HCT116 (cell line): ENCODE measurements at regions not wholly inside any gene's neighbourhood (a gene's known extent, or its start where the extent isn't known, plus 50 kb on each side); places are given as distances from the start of the nearest gene placed in this dataset.

Experiments used
- ATAC-seq: fragments of 200-7000 bp; cut with Tn5 transposase; 2 replicates; pipeline ENCODE4 v1.9.1; 2020; ENCODE audit warnings: mild to moderate bottlenecking, moderate library complexity
- BruUV-seq: library from RNA; stranded (reverse); fragments of 400-500 nt; replicated peaks from 2 replicates; lab custom pipeline; 2021; lab: Mats Ljungman, UMichigan
- CTCF ChIA-PET: fragments of 300-600 bp; sonication (Branson Sonifier 250); formaldehyde crosslinking; loops from one replicate; lab custom pipeline; 2021; ENCODE audit warnings: antibody characterized with exemption; lab: Charles Lee
- POLR2A ChIA-PET: fragments of 300-600, 350-600 bp; sonication (Branson Sonifier 250); formaldehyde crosslinking; loops from one replicate; lab custom pipeline; 2021; ENCODE audit warnings: antibody characterized with exemption; lab: Charles Lee
- RAD21 ChIA-PET, 2 experiments: fragments of 300-600 bp; sonication (Branson Sonifier 250); formaldehyde crosslinking; loops; one replicate each; lab custom pipeline; 2023; ENCODE audit warnings: low total read pairs in 2 of 2; ENCODE audit not compliant: uncharacterized antibody in 2 of 2, unreplicated experiment in 2 of 2, low non-redundant PET in 1 of 2; lab: Charles Lee
- DNase-seq: peaks from one replicate; pipeline ENCODE4 v3.0.0-alpha.2; 2010; ENCODE audit warnings: low read depth, low spot score
- H2AFZ ChIP-seq: fragments of 200-600 bp; shearing (Covaris generic), sonication (generic); 2 replicates; pipeline ENCODE4 v1.6.1; 2017; ENCODE audit warnings: low read depth, mixed run types, mixed read lengths, antibody characterized with exemption, low read length; ENCODE audit not compliant: poor library complexity, severe bottlenecking
- H3K27ac ChIP-seq: 2 replicates; pipeline ENCODE4 v1.5.1; 2012; ENCODE audit warnings: low read depth, low read length
- H3K27me3 ChIP-seq: fragments of 200-600 bp; sonication (generic); 2 replicates; pipeline ENCODE4 v1.6.1; 2016; ENCODE audit warnings: mixed run types, low read length, mixed read lengths; ENCODE audit not compliant: insufficient read depth
- H3K36me3 ChIP-seq, 2 experiments: fragments of 200-500 bp in 1 of 2; fragments of 200-600 bp in 1 of 2; sonication (Bioruptor generic) in 1 of 2; sonication (generic) in 1 of 2; 2 replicates each; pipeline versions ENCODE4 v1.5.1 to v1.6.1; 2014 to 2016; ENCODE audit warnings: low read length in 2 of 2, inconsistent platforms in 1 of 2, mixed read lengths in 1 of 2, mixed run types in 1 of 2; ENCODE audit not compliant: insufficient read depth in 2 of 2, control insufficient read depth in 1 of 2
- H3K4me1 ChIP-seq, 2 experiments: fragments of 200-600 bp in 1 of 2; sonication (generic) in 1 of 2; 2 replicates each; pipeline versions ENCODE4 v1.5.1 to v1.6.1; 2012 to 2017; ENCODE audit warnings: low read length in 2 of 2, inconsistent platforms in 1 of 2, mild to moderate bottlenecking in 1 of 2, mixed read lengths in 1 of 2, mixed run types in 1 of 2, moderate library complexity in 1 of 2; ENCODE audit not compliant: insufficient read depth in 2 of 2, control insufficient read depth in 1 of 2
- H3K4me2 ChIP-seq: fragments of 200-600 bp; sonication (generic); 2 replicates; pipeline ENCODE4 v1.6.1; 2017; ENCODE audit warnings: mixed run types, low read length, mixed read lengths
- H3K4me3 ChIP-seq, 2 experiments: fragments of 200-600 bp in 1 of 2; sonication (generic) in 1 of 2; replicated peaks in 1 of 2; 2 replicates each; pipeline ENCODE4 v1.5.1; 2011 to 2016; ENCODE audit warnings: low read length in 2 of 2, control low read depth in 1 of 2, low read depth in 1 of 2, mild to moderate bottlenecking in 1 of 2, mixed read lengths in 1 of 2, mixed run types in 1 of 2
- H3K79me2 ChIP-seq: fragments of 200-600 bp; sonication (generic); 2 replicates; pipeline ENCODE4 v1.6.1; 2017; ENCODE audit warnings: mild to moderate bottlenecking, mixed run types, low read length, moderate library complexity, mixed read lengths; ENCODE audit not compliant: insufficient read depth
- H3K9ac ChIP-seq: fragments of 200-600 bp; sonication (generic); 2 replicates; pipeline ENCODE4 v1.6.1; 2016; ENCODE audit warnings: low read length, mixed read lengths
- H3K9me2 ChIP-seq: fragments of 200-600 bp; sonication (generic), shearing (Covaris generic); 2 replicates; pipeline ENCODE4 v1.6.1; 2017; ENCODE audit warnings: mixed run types, mild to moderate bottlenecking, moderate library complexity; ENCODE audit not compliant: insufficient read depth
- H3K9me3 ChIP-seq, 2 experiments: fragments of 200-500 bp in 1 of 2; fragments of 200-600 bp in 1 of 2; sonication (Bioruptor generic) in 1 of 2; sonication (generic) in 1 of 2; 2 replicates each; pipeline ENCODE4 v1.6.1; 2014 to 2017; ENCODE audit warnings: low read length in 2 of 2, mixed read lengths in 2 of 2, inconsistent platforms in 1 of 2, low read depth in 1 of 2, mild to moderate bottlenecking in 1 of 2, mixed run types in 1 of 2, moderate library complexity in 1 of 2; ENCODE audit not compliant: control insufficient read depth in 1 of 2, insufficient read depth in 1 of 2
- H4K20me1 ChIP-seq: fragments of 200-600 bp; sonication (generic), shearing (Covaris generic); 2 replicates; pipeline ENCODE4 v1.6.1; 2017; ENCODE audit warnings: mixed run types, mild to moderate bottlenecking, moderate library complexity; ENCODE audit not compliant: insufficient read depth
- ATF3 ChIP-seq: IDR thresholded peaks from 2 replicates; pipeline ENCODE4 v1.6.1; 2012
- CBX3 ChIP-seq: IDR thresholded peaks from 2 replicates; pipeline ENCODE4 v1.6.1; 2012; ENCODE audit warnings: low read depth
- CTCF ChIP-seq, 3 experiments: fragments of 200-600 bp in 1 of 3; sonication (generic) in 1 of 3; IDR thresholded peaks in 2 of 3; conservative IDR thresholded peaks in 1 of 3; 2 replicates each; pipeline ENCODE4 v1.5.1; 2012 to 2017; ENCODE audit warnings: low read depth in 2 of 3, low read length in 2 of 3, antibody characterized with exemption in 1 of 3, borderline replicate concordance in 1 of 3, control low read depth in 1 of 3, mild to moderate bottlenecking in 1 of 3, mixed read lengths in 1 of 3, mixed run types in 1 of 3, moderate library complexity in 1 of 3; ENCODE audit not compliant: insufficient read depth in 1 of 3
- ELF1 ChIP-seq: IDR thresholded peaks from 2 replicates; pipeline ENCODE4 v1.6.1; 2012; ENCODE audit warnings: low read depth, borderline replicate concordance
- EZH2phosphoT487 ChIP-seq: fragments of 200-600 bp; IDR thresholded peaks from 2 replicates; pipeline ENCODE4 v1.6.1; 2018; ENCODE audit warnings: antibody characterized with exemption, borderline replicate concordance
- FOSL1 ChIP-seq: IDR thresholded peaks from 2 replicates; pipeline ENCODE4 v1.6.1; 2012; ENCODE audit warnings: low read depth
- JUND ChIP-seq: IDR thresholded peaks from 2 replicates; pipeline ENCODE4 v1.6.1; 2012
- POLR2A ChIP-seq: IDR thresholded peaks from 2 replicates; pipeline ENCODE4 v1.7.0; 2011; ENCODE audit warnings: borderline replicate concordance; ENCODE audit not compliant: insufficient read depth, insufficient read length; ENCODE audit errors: extremely low read depth
- RAD21 ChIP-seq: IDR thresholded peaks from 2 replicates; pipeline ENCODE4 v1.6.1; 2012; ENCODE audit warnings: low read depth, mild to moderate bottlenecking
- SIN3A ChIP-seq: IDR thresholded peaks from 2 replicates; pipeline ENCODE4 v1.6.1; 2012; ENCODE audit warnings: low read depth
- SRF ChIP-seq: IDR thresholded peaks from 2 replicates; pipeline ENCODE4 v1.6.1; 2012; ENCODE audit warnings: low read depth
- TCF7L2 ChIP-seq: IDR thresholded peaks from 2 replicates; pipeline ENCODE4 v1.7.0; 2011; ENCODE audit warnings: borderline replicate concordance, inconsistent platforms; ENCODE audit not compliant: insufficient read depth, insufficient read length; ENCODE audit errors: extremely low read depth
- YY1 ChIP-seq: IDR thresholded peaks from 2 replicates; pipeline ENCODE4 v1.6.1; 2011; ENCODE audit warnings: low read length, low read depth, moderate library complexity, mild to moderate bottlenecking; ENCODE audit not compliant: insufficient replicate concordance; ENCODE audit errors: extremely low read depth
- ZBTB33 ChIP-seq: IDR thresholded peaks from 2 replicates; pipeline ENCODE4 v1.6.1; 2011; ENCODE audit warnings: mild to moderate bottlenecking, low read length, moderate library complexity; ENCODE audit not compliant: insufficient replicate concordance; ENCODE audit errors: extremely low read depth
- ZFX ChIP-seq: fragments of 450-650 bp; IDR thresholded peaks from 2 replicates; pipeline ENCODE4 v1.6.1; 2017
- intact Hi-C: fragments of 100-400 bp; cut with micrococcal nuclease; formaldehyde crosslinking; loops from 2 replicates; pipeline ENCODE4 v1.10.0; 2022
- TF ChIP-seq, protein P1 (sequence below): IDR thresholded peaks from 2 replicates; pipeline ENCODE4 v1.6.1; 2012

DNA sequence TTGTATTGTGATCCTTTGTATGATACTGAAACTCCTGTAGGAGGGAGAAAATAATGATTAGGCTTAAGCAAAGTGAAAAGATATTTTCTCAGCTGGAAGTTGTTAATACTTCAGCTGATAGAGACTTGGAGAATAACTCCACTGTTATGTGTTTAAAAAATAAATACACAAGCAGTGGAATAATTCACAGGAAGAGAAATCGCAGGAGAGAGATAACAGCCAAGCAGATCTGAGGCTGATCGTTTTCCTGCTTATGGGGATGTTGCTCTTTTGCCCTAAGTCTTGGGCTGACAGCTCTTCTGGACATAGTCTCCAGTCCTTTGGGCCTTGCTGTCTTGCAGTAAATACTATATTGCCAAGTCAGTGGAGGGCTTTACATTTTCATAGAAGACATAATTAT, 93.3 kb downstream of the OLFM4 start (continued):
- TF ChIP-seq ZFX = no peak
- TF ChIP-seq, all 23 proteins: peak for 0

- no peak for TF ChIP-seq CBX3
- ATAC-seq (no peak), DNase-seq (no peak)
- Histone ChIP-seq H3K36me3 (no peaks in the 10 kb centered on the region), H3K79me2 (no peaks in the 10 kb centered on the region), H3K9ac (no peak overlapping the region), H3K4me2 (no peak overlapping the region), H3K27ac (no peak overlapping the region), H4K20me1 (no peaks in the 10 kb centered on the region), H3K4me3 (no peak overlapping the region), H3K9me2 (no peaks in the 10 kb centered on the region), H2AFZ (no peak overlapping the region), H3K4me1 (no peaks in the 10 kb centered on the region), H3K9me3 (no peaks in the 10 kb centered on the region), H3K27me3 (no peaks in the 10 kb centered on the region)
- intact Hi-C loops = no loop called here
- RAD21 ChIA-PET = no interaction called here
- POLR2A ChIA-PET = no interaction called here
- no TSS peak for BruUV-seq
- CTCF ChIA-PET = no interaction called here
Observed at GRCh38 chr13:53123536-53123935, 94.9 kb downstream of the OLFM4 start.

DNA sequence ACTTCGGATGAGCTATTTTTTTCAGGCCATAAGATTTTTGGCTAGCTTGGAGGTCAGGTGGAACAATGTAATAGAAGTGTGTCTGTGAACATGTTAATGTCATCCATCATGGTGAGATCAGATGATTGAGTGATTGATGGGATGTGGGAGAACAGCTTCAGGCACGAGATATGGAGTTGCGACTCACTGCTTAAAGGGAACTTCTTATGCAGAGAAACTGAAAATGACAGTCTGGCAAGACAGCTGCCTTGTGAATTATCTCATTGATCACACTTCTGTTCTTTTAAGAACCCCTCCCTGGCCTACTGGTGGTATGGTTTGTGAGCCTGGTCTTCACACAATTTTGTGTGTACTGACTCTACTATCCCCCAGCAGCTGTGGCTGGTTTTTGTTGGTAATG, 96.0 kb downstream of the OLFM4 start:
- no peaks in the 10 kb centered on the region for H3K27me3 ChIP-seq
- ATAC-seq = no peak
- no peaks in the 10 kb centered on the region for H3K9me3 ChIP-seq
- H3K9ac ChIP-seq = no peak overlapping the region
- H3K79me2 ChIP-seq = no peaks in the 10 kb centered on the region
- no peaks in the 10 kb centered on the region for H3K36me3 ChIP-seq
- H4K20me1 ChIP-seq = no peaks in the 10 kb centered on the region
- CTCF ChIA-PET = no interaction called here
- intact Hi-C loops = no loop called here
- no peak overlapping the region for H3K4me2 ChIP-seq
- no TSS peak for BruUV-seq
- POLR2A ChIA-PET = no interaction called here
- DNase-seq = no peak
- H3K27ac ChIP-seq = no peak overlapping the region
- no peak overlapping the region for H3K4me3 ChIP-seq
- no peaks in the 10 kb centered on the region for H3K4me1 ChIP-seq
- H2AFZ ChIP-seq = no peak overlapping the region
- no peaks in the 10 kb centered on the region for H3K9me2 ChIP-seq
- RAD21 ChIA-PET = no interaction called here
- TF ChIP-seq YY1 (no peak), POLR2A (no peak), ZBTB33 (no peak), ELF1 (no peak), CBX3 (no peak), RAD21 (no peak), CTCF (IDR thresholded peaks at IDR 0.05 in 2 of 3, conservative IDR thresholded peaks at IDR 0.05 in 1 of 3; ENCODE audit: borderline replicate concordance in 1 of 3, insufficient read depth in 1 of 3, low read depth in 2 of 3, low read length in 2 of 3) (no peak), ZFX (no peak), JUND (no peak), EZH2phosphoT487 (no peak), TCF7L2 (no peak), SIN3A (no peak), ATF3 (no peak), FOSL1 (no peak), SRF (no peak)
- TF ChIP-seq, protein P1, sequence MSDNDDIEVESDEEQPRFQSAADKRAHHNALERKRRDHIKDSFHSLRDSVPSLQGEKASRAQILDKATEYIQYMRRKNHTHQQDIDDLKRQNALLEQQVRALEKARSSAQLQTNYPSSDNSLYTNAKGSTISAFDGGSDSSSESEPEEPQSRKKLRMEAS = no peak
